Body of pancreas (tissue), 4 donors: ENCODE measurements at regions not wholly inside any gene's neighbourhood (a gene's known extent, or its start where the extent isn't known, plus 50 kb on each side); places are given as distances from the start of the nearest gene placed in this dataset.

ENCODE experiments used
- ATAC-seq: fragments of 150-250 bp; one replicate; pipeline ENCODE4 v1.9.1; 2016
- DNase-seq, 4 donors: peaks; one replicate each; pipeline ENCODE4 v3.0.0-alpha.2; 2019
- H3K27ac ChIP-seq, 4 donors: fragments of 200-600 bp; sonication (generic); 1 replicate in 3 of 4; 2 replicates in 1 of 4; pipeline versions ENCODE4 v1.5.1 to v1.6.1; 2016 to 2019; ENCODE audit warnings: mild to moderate bottlenecking in 1 of 4, mixed read lengths in 1 of 4, moderate library complexity in 1 of 4
- H3K27me3 ChIP-seq, 2 donors: fragments of 200-600 bp; sonication (generic); one replicate each; pipeline ENCODE4 v1.6.0; 2016; ENCODE audit warnings: mild to moderate bottlenecking in 1 of 2
- H3K36me3 ChIP-seq, 2 donors: fragments of 200-600 bp; sonication (generic); replicated peaks in 1 of 2; 2 replicates each; pipeline ENCODE4 v1.5.1; 2016; ENCODE audit warnings: low read depth in 2 of 2; ENCODE audit not compliant: insufficient read depth in 1 of 2
- H3K4me1 ChIP-seq: fragments of 200-600 bp; sonication (generic); one replicate; pipeline ENCODE4 v1.6.0; 2016
- H3K4me3 ChIP-seq, 2 donors: fragments of 200-600 bp; sonication (generic); 1 replicate in 1 of 2; 2 replicates in 1 of 2; pipeline ENCODE4 v1.5.1; 2016 to 2019
- H3K9me3 ChIP-seq, 3 donors: fragments of 200-600 bp; sonication (generic); 1 replicate in 2 of 3; 2 replicates in 1 of 3; pipeline ENCODE4 v1.5.1; 2016
- CTCF ChIP-seq, 7 experiments: fragments of 450-650 bp in 4 of 7; fragments of 200-600 bp in 3 of 7; sonication (generic) in 3 of 7; IDR thresholded peaks; one replicate each; pipeline ENCODE4 v1.5.1; 2016 to 2019; ENCODE audit warnings: antibody characterized with exemption in 7 of 7
- POLR2A ChIP-seq, 3 donors: fragments of 450-650 bp; IDR thresholded peaks; one replicate each; pipeline ENCODE4 v1.6.1; 2016; ENCODE audit warnings: antibody characterized with exemption in 3 of 3, mild to moderate bottlenecking in 2 of 3
- WGBS, 2 donors: methylation state at CpG; one replicate each; pipeline ENCODE4 v1.1.5; 2017; 5-methylcytosine and 5-hydroxymethylcytosine counted together
- intact Hi-C: fragments of 100-400 bp; cut with DNase I; formaldehyde crosslinking; loops from one replicate; pipeline ENCODE4 v1.15.1; 2023

GRCh38 chr9:118058227-118058626, 354.0 kb downstream of the TLR4 start:
- intact Hi-C loops = no loop called here
- no peaks in the 10 kb centered on the region for H3K36me3 ChIP-seq
- 14 to 18% methylated on average over 2 of the region's 2 CpGs for WGBS, 2 donors
- TF ChIP-seq CTCF (IDR thresholded peaks at IDR 0.05) (no peak), POLR2A (IDR thresholded peaks at IDR 0.05) (no peak)
- ATAC-seq (no peak), DNase-seq (no peak)
- H3K27ac ChIP-seq = no peak overlapping the region
- no peak overlapping the region for H3K4me3 ChIP-seq
- H3K27me3 ChIP-seq = no peaks in the 10 kb centered on the region
- H3K9me3 ChIP-seq = no peaks in the 10 kb centered on the region
- no peaks in the 10 kb centered on the region for H3K4me1 ChIP-seq

- peak in 1 of 4 donors; percentile 15 for DNase-seq
- WGBS, 2 donors = 16 to 20% methylated on average over 11 of the region's 11 CpGs
- intact Hi-C loops = no loop called here
Observed at GRCh38 chr9:118059484-118060278, 355.5 kb downstream of the TLR4 start.

GRCh38 chr9:118083161-118083560, 379.0 kb downstream of the TLR4 start:
- Histone ChIP-seq H3K36me3 (no peaks in the 10 kb centered on the region), H3K9me3 (no peaks in the 10 kb centered on the region), H3K4me3 (no peak overlapping the region), H3K27me3 (no peaks in the 10 kb centered on the region), H3K27ac (no peak overlapping the region), H3K4me1 (no peaks in the 10 kb centered on the region)
- no peak for DNase-seq
- intact Hi-C loops = no loop called here
- no peak for TF ChIP-seq POLR2A (IDR thresholded peaks at IDR 0.05)
- no peak for TF ChIP-seq CTCF (IDR thresholded peaks at IDR 0.05)
- 66 to 75% methylated on average over 13 of the region's 13 CpGs for WGBS, 2 donors
- no peak for ATAC-seq

More at GRCh38 chr9:118059484-118060278, 355.5 kb downstream of the TLR4 start:
- H3K27me3 ChIP-seq = no peaks in the 10 kb centered on the region
- TF ChIP-seq POLR2A (IDR thresholded peaks at IDR 0.05) (no peak), CTCF (IDR thresholded peaks at IDR 0.05) (no peak)
- no peaks in the 10 kb centered on the region for H3K9me3 ChIP-seq
- no peak overlapping the region for H3K4me3 ChIP-seq
- H3K36me3 ChIP-seq = no peaks in the 10 kb centered on the region
- no peak for ATAC-seq
- no peaks in the 10 kb centered on the region for H3K4me1 ChIP-seq
- no peak overlapping the region for H3K27ac ChIP-seq

- Histone ChIP-seq H3K4me3 (no peak overlapping the region), H3K27ac (no peak overlapping the region), H3K4me1 (no peaks in the 10 kb centered on the region), H3K27me3 (no peaks in the 10 kb centered on the region), H3K36me3 (no peaks in the 10 kb centered on the region), H3K9me3 (no peaks in the 10 kb centered on the region)
- intact Hi-C loops = no loop called here
- 61 to 63% methylated on average over 2 of the region's 2 CpGs for WGBS, 2 donors
- DNase-seq (no peak), ATAC-seq (no peak)
- TF ChIP-seq CTCF (IDR thresholded peaks at IDR 0.05) = no peak
- no peak for TF ChIP-seq POLR2A (IDR thresholded peaks at IDR 0.05)
Observed at GRCh38 chr9:118088090-118088489, 383.9 kb downstream of the TLR4 start.

GRCh38 chr9:118091226-118091625, 387.0 kb downstream of the TLR4 start:
- Histone ChIP-seq H3K9me3 (no peaks in the 10 kb centered on the region), H3K27ac (no peak overlapping the region), H3K36me3 (no peaks in the 10 kb centered on the region), H3K4me1 (no peaks in the 10 kb centered on the region), H3K4me3 (no peak overlapping the region), H3K27me3 (no peaks in the 10 kb centered on the region)
- DNase-seq (no peak), ATAC-seq (no peak)
- intact Hi-C loops = no loop called here
- TF ChIP-seq POLR2A (IDR thresholded peaks at IDR 0.05) (no peak), CTCF (IDR thresholded peaks at IDR 0.05) (no peak)
- 32 to 34% methylated on average over 2 of the region's 2 CpGs for whole genome bisulfite sequencing, 2 donors
